ENCODE measurements at regions not wholly inside any gene's neighbourhood (a gene's known extent, or its start where the extent isn't known, plus 50 kb on each side); places are given as distances from the start of the nearest gene placed in this dataset.
"Not testable (repeated sequence)": the region's sequence is repeated elsewhere in the genome, so short reads cannot be mapped to it uniquely, and the experiment has no call there.

- Histone ChIP-seq H3K27me3 (ENCODE audit: control insufficient read depth in 2 of 2, insufficient read depth in 2 of 2, low read length in 2 of 2) (no peaks in the 10 kb centered on the region), H3K9me3 (replicated peaks in 1 of 2; ENCODE audit: control insufficient read depth in 1 of 2, insufficient read depth in 1 of 2, low read length in 2 of 2) (no peaks in the 10 kb centered on the region), H2AFZ (ENCODE audit: insufficient read depth, low read depth, low read length, poor library complexity, severe bottlenecking) (no peak overlapping the region), H3K4me3 (replicated peaks in 1 of 3; ENCODE audit: low read depth in 2 of 3, low read length in 3 of 3) (no peak overlapping the region), H3K36me3 (replicated peaks in 1 of 2; ENCODE audit: control insufficient read depth in 1 of 2, insufficient read depth in 2 of 2, low read length in 2 of 2) (no peaks in the 10 kb centered on the region), H3K27ac (ENCODE audit: low read depth in 1 of 2, low read length in 2 of 2) (no peak overlapping the region), H3K9ac (ENCODE audit: insufficient read depth, low read length, poor library complexity, severe bottlenecking) (no peak overlapping the region), H3K79me2 (ENCODE audit: insufficient read depth, low read length) (no peaks in the 10 kb centered on the region), H4K20me1 (ENCODE audit: insufficient read depth, low read length) (no peaks in the 10 kb centered on the region), H3K4me1 (ENCODE audit: control insufficient read depth in 1 of 2, insufficient read depth in 2 of 2, low read length in 2 of 2) (no peaks in the 10 kb centered on the region), H3K4me2 (replicated peaks; ENCODE audit: extremely low read depth, low read length, poor library complexity, severe bottlenecking) (no peak overlapping the region)
- no peaks in the 10 kb centered on the region for H3K4me1 Mint-ChIP-seq
- no peak overlapping the region for H3K27ac Mint-ChIP-seq
- H3K9me3 Mint-ChIP-seq: peaks cover 0 to 7% (median 2%) of the 10 kb centered on the region in 7 donors
- no peaks in the 10 kb centered on the region for H3K27me3 Mint-ChIP-seq (ENCODE audit: low read depth in 3 of 3)
- no peaks in the 10 kb centered on the region for H3K36me3 Mint-ChIP-seq
- TF ChIP-seq CTCF (IDR thresholded peaks at IDR 0.05): no peak
- WGBS (ENCODE audit: insufficient coverage): no CpG with 5 or more reads among the region's 4 CpGs
- H3K4me3 Mint-ChIP-seq: no peak overlapping the region
- no peak for DNase-seq
- intact Hi-C loops (cut with micrococcal nuclease): no loop called here
These were observed 242.1 kb downstream of the ZNF608 start for GRCh38 chr5:124504081-124504916.

GRCh38 chr5:124502551-124502950, 243.9 kb downstream of the ZNF608 start:
- Mint-ChIP-seq H3K4me1 (no peaks in the 10 kb centered on the region), H3K27ac (no peak overlapping the region), H3K9me3 (peaks cover 8 to 14% (median 11%) of the 10 kb centered on the region in 7 donors), H3K27me3 (ENCODE audit: low read depth in 3 of 3) (no peaks in the 10 kb centered on the region), H3K4me3 (no peak overlapping the region), H3K36me3 (no peaks in the 10 kb centered on the region)
- Histone ChIP-seq H3K27me3 (ENCODE audit: control insufficient read depth in 2 of 2, insufficient read depth in 2 of 2, low read length in 2 of 2) (no peaks in the 10 kb centered on the region), H2AFZ (ENCODE audit: insufficient read depth, low read depth, low read length, poor library complexity, severe bottlenecking) (no peak overlapping the region), H3K9me3 (replicated peaks in 1 of 2; ENCODE audit: control insufficient read depth in 1 of 2, insufficient read depth in 1 of 2, low read length in 2 of 2) (no peaks in the 10 kb centered on the region), H3K27ac (ENCODE audit: low read depth in 1 of 2, low read length in 2 of 2) (no peak overlapping the region), H4K20me1 (ENCODE audit: insufficient read depth, low read length) (no peaks in the 10 kb centered on the region), H3K79me2 (ENCODE audit: insufficient read depth, low read length) (no peaks in the 10 kb centered on the region), H3K36me3 (replicated peaks in 1 of 2; ENCODE audit: control insufficient read depth in 1 of 2, insufficient read depth in 2 of 2, low read length in 2 of 2) (no peaks in the 10 kb centered on the region), H3K4me3 (replicated peaks in 1 of 3; ENCODE audit: low read depth in 2 of 3, low read length in 3 of 3) (no peak overlapping the region), H3K9ac (ENCODE audit: insufficient read depth, low read length, poor library complexity, severe bottlenecking) (no peak overlapping the region), H3K4me2 (replicated peaks; ENCODE audit: extremely low read depth, low read length, poor library complexity, severe bottlenecking) (no peak overlapping the region), H3K4me1 (ENCODE audit: control insufficient read depth in 1 of 2, insufficient read depth in 2 of 2, low read length in 2 of 2) (no peaks in the 10 kb centered on the region)
- no peak for DNase-seq
- WGBS (ENCODE audit: insufficient coverage): 91% methylated on average over 3 of the region's 5 CpGs
- intact Hi-C loops (cut with micrococcal nuclease): no loop called here
- TF ChIP-seq CTCF (IDR thresholded peaks at IDR 0.05): no peak

- H3K4me1 ChIP-seq (ENCODE audit: control insufficient read depth in 1 of 2, insufficient read depth in 2 of 2, low read length in 2 of 2); H3K27ac ChIP-seq (ENCODE audit: low read depth in 1 of 2, low read length in 2 of 2); H3K36me3 Mint-ChIP-seq; H3K27me3 ChIP-seq (ENCODE audit: control insufficient read depth in 2 of 2, insufficient read depth in 2 of 2, low read length in 2 of 2); H3K79me2 ChIP-seq (ENCODE audit: insufficient read depth, low read length); H3K4me3 Mint-ChIP-seq; DNase-seq; H4K20me1 ChIP-seq (ENCODE audit: insufficient read depth, low read length); H3K9me3 ChIP-seq (replicated peaks in 1 of 2; ENCODE audit: control insufficient read depth in 1 of 2, insufficient read depth in 1 of 2, low read length in 2 of 2); H3K4me2 ChIP-seq (replicated peaks; ENCODE audit: extremely low read depth, low read length, poor library complexity, severe bottlenecking); H3K4me1 Mint-ChIP-seq; H3K36me3 ChIP-seq (replicated peaks in 1 of 2; ENCODE audit: control insufficient read depth in 1 of 2, insufficient read depth in 2 of 2, low read length in 2 of 2); H3K4me3 ChIP-seq (replicated peaks in 1 of 3; ENCODE audit: low read depth in 2 of 3, low read length in 3 of 3); H2AFZ ChIP-seq (ENCODE audit: insufficient read depth, low read depth, low read length, poor library complexity, severe bottlenecking); H3K9ac ChIP-seq (ENCODE audit: insufficient read depth, low read length, poor library complexity, severe bottlenecking); H3K27ac Mint-ChIP-seq; intact Hi-C loops (cut with micrococcal nuclease); H3K27me3 Mint-ChIP-seq (ENCODE audit: low read depth in 3 of 3): not testable (repeated sequence)
- peaks cover 11 to 17% (median 13%) of the 10 kb centered on the region in 7 donors for H3K9me3 Mint-ChIP-seq
- WGBS (ENCODE audit: insufficient coverage): 94% methylated on average over 2 of the region's 5 CpGs
These were observed 246.6 kb downstream of the ZNF608 start for GRCh38 chr5:124499818-124500217.

All from CD14-positive monocyte (primary cell).